CD4-positive, alpha-beta T cell (primary cell): ENCODE measurements at regions not wholly inside any gene's neighbourhood (a gene's known extent, or its start where the extent isn't known, plus 50 kb on each side); places are given as distances from the start of the nearest gene placed in this dataset.
A peak's percentile ranks its signal among the peaks of the same experiment; 100 is the strongest.

ENCODE experiments used
- ATAC-seq: fragments of 200-7000 bp; cut with Tn5 transposase; one replicate; pipeline ENCODE4 v1.10.0; 2022; ENCODE audit warnings: mild to moderate bottlenecking; ENCODE audit not compliant: poor library complexity
- CTCF ChIA-PET: fragments of 350-600 bp; sonication (Branson Sonifier 250); formaldehyde crosslinking; loops from one replicate; lab custom pipeline; 2021; ENCODE audit warnings: antibody characterized with exemption, inconsistent platforms; lab: Charles Lee
- POLR2A ChIA-PET: fragments of 350-600 bp; sonication (Branson Sonifier 250); formaldehyde crosslinking; loops from one replicate; lab custom pipeline; 2021; ENCODE audit warnings: antibody characterized with exemption, inconsistent platforms; lab: Charles Lee
- DNase-seq, 14 experiments: peaks; one replicate each; pipeline ENCODE4 v3.0.0-alpha.2; 2013 to 2020; ENCODE audit warnings: mixed read lengths in 2 of 14
- H3K27ac ChIP-seq, 2 donors: one replicate each; pipeline versions ENCODE4 v1.5.1 to v1.7.0; 2013; ENCODE audit warnings: low read length in 2 of 2, low read depth in 1 of 2, mild to moderate bottlenecking in 1 of 2
- H3K27me3 ChIP-seq, 2 experiments: 1 replicate in 1 of 2; 2 replicates in 1 of 2; pipeline versions ENCODE4 v1.6.1 to v1.7.0; 2013; ENCODE audit warnings: low read length in 2 of 2, control low read depth in 1 of 2, mild to moderate bottlenecking in 1 of 2, moderate library complexity in 1 of 2; ENCODE audit not compliant: insufficient read depth in 2 of 2, control insufficient read depth in 1 of 2
- H3K36me3 ChIP-seq: one replicate; pipeline ENCODE4 v1.6.1; 2013; ENCODE audit warnings: low read length, control low read depth; ENCODE audit not compliant: insufficient read depth
- H3K4me1 ChIP-seq: one replicate; pipeline ENCODE4 v1.6.1; 2013; ENCODE audit warnings: low read length, control low read depth; ENCODE audit not compliant: insufficient read depth
- H3K4me3 ChIP-seq: one replicate; pipeline ENCODE4 v1.5.1; 2013; ENCODE audit warnings: mild to moderate bottlenecking, low read length, moderate library complexity
- H3K9me3 ChIP-seq, 2 experiments: 1 replicate in 1 of 2; 2 replicates in 1 of 2; pipeline versions ENCODE4 v1.6.1 to v1.7.0; 2013; ENCODE audit warnings: low read length in 2 of 2, mild to moderate bottlenecking in 2 of 2, control low read depth in 1 of 2, moderate library complexity in 1 of 2; ENCODE audit not compliant: control insufficient read depth in 1 of 2, insufficient read depth in 1 of 2
- H3K27ac Mint-ChIP-seq: one replicate; pipeline ENCODE4 v1.8.0; 2020; ENCODE audit warnings: mixed read lengths
- H3K27me3 Mint-ChIP-seq: one replicate; pipeline ENCODE4 v1.8.0; 2021; ENCODE audit warnings: mixed read lengths
- H3K36me3 Mint-ChIP-seq: one replicate; pipeline ENCODE4 v1.8.0; 2021; ENCODE audit warnings: low read depth, mixed read lengths
- H3K4me1 Mint-ChIP-seq: one replicate; pipeline ENCODE4 v1.8.0; 2021; ENCODE audit warnings: low read depth, mixed read lengths
- H3K4me3 Mint-ChIP-seq: one replicate; pipeline ENCODE4 v1.8.0; 2020; ENCODE audit warnings: mild to moderate bottlenecking, mixed read lengths
- H3K9me3 Mint-ChIP-seq: one replicate; pipeline ENCODE4 v1.8.0; 2020; ENCODE audit warnings: mixed read lengths
- intact Hi-C, 2 experiments: fragments of 100-400 bp; cut with DNase I in 1 of 2; cut with micrococcal nuclease in 1 of 2; formaldehyde crosslinking; loops; one replicate each; pipeline versions ENCODE4 v1.15.1 to v1.9.0; 2023 to 2025; cut with DNase I, micrococcal nuclease
- TF ChIP-seq, protein P1 (sequence below): fragments of 200-600 bp; IDR thresholded peaks from one replicate; pipeline ENCODE4 v1.8.0; 2022; ENCODE audit warnings: antibody characterized with exemption, mild to moderate bottlenecking

- H3K9me3 Mint-ChIP-seq: no peaks in the 10 kb centered on the region
- Histone ChIP-seq H3K4me3 (peak overlapping the region; percentile 83), H3K36me3 (no peaks in the 10 kb centered on the region), H3K27ac (peak overlapping the region; percentile 92 to 97), H3K27me3 (peaks cover 0 to 6% of the 10 kb centered on the region in 2 experiments), H3K4me1 (peaks cover 32% of the 10 kb centered on the region), H3K9me3 (no peaks in the 10 kb centered on the region)
- H3K4me3 Mint-ChIP-seq: no peak overlapping the region
- intact Hi-C loops: loop anchor here (1.0 to 10.0 kb wide), 5 partner anchors 13 to 1712 kb away; a partner anchor contains a TSS
- H3K4me1 Mint-ChIP-seq: peaks cover 6% of the 10 kb centered on the region
- POLR2A ChIA-PET: interaction anchor here (0.6 to 11.5 kb wide), 67 partner anchors 8 to 1875 kb away, joined by 3 to 1427 read pairs (median 11); partner anchors contain the start of genes HFE, TRIM27, TRIM38 and ZNF184
- no peaks in the 10 kb centered on the region for H3K36me3 Mint-ChIP-seq
- H3K27me3 Mint-ChIP-seq: peaks cover 12% of the 10 kb centered on the region
- no peak overlapping the region for H3K27ac Mint-ChIP-seq
- TF ChIP-seq, protein P1, sequence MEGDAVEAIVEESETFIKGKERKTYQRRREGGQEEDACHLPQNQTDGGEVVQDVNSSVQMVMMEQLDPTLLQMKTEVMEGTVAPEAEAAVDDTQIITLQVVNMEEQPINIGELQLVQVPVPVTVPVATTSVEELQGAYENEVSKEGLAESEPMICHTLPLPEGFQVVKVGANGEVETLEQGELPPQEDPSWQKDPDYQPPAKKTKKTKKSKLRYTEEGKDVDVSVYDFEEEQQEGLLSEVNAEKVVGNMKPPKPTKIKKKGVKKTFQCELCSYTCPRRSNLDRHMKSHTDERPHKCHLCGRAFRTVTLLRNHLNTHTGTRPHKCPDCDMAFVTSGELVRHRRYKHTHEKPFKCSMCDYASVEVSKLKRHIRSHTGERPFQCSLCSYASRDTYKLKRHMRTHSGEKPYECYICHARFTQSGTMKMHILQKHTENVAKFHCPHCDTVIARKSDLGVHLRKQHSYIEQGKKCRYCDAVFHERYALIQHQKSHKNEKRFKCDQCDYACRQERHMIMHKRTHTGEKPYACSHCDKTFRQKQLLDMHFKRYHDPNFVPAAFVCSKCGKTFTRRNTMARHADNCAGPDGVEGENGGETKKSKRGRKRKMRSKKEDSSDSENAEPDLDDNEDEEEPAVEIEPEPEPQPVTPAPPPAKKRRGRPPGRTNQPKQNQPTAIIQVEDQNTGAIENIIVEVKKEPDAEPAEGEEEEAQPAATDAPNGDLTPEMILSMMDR: no peak
- ATAC-seq (peak; percentile 54), DNase-seq (peak in 13 of 14 experiments; percentile 26 to 90 (median 50))
- CTCF ChIA-PET: interaction anchor here (0.7 to 5.2 kb wide), 16 partner anchors 14 to 1845 kb away, joined by 3 to 34 read pairs (median 6); a partner anchor contains a TSS
These were observed 75.2 kb downstream of the OR2B2 start for GRCh38 chr6:27836783-27837624.

DNA sequence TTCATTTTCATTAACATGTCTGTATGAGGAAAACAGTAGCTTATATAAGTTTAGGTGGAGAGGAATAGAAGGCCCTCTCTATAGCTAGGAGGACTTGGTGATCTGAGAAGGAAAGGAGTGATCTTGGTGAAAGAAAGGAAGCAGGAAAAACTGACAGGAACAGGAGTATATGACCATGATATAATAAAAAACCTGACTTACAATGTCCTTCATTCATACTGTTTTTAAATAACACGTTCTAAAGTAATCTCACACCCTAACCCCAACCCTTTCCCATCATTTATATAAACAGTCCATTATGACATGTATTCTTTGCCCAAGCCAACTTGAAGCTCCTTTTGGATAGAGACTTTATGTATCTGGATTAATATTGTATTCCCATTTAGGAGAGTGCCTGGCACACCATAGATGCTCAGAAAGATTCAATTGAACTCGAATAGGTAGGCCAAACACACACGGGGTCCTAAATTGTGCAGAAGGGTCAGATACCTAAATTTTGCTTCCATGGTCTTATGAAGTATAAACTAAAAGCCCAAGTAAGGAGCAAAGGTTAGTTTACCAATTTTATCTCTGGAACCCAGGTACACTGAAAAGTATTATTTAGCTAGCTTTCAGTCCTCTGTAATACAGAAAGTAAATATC is 75.9 kb downstream of the OR2B2 start:
- Histone ChIP-seq H3K4me1 (peaks cover 32% of the 10 kb centered on the region), H3K4me3 (peak overlapping the region; percentile 83), H3K36me3 (no peaks in the 10 kb centered on the region), H3K9me3 (no peaks in the 10 kb centered on the region), H3K27me3 (peaks cover 0 to 6% of the 10 kb centered on the region in 2 experiments), H3K27ac (peak overlapping the region; percentile 92 to 97)
- peaks cover 11% of the 10 kb centered on the region for H3K4me1 Mint-ChIP-seq
- ChIA-PET POLR2A (interaction anchor here (0.6 to 11.5 kb wide), 38 partner anchors 15 to 1815 kb away, joined by 3 to 1427 read pairs (median 30); partner anchors contain the start of genes TRIM27 and ZNF184), CTCF (interaction anchor here (1.1 to 5.2 kb wide), 9 partner anchors 13 to 1844 kb away, joined by 3 to 34 read pairs (median 13); a partner anchor contains a TSS)
- H3K27me3 Mint-ChIP-seq: peaks cover 7% of the 10 kb centered on the region
- ATAC-seq (no peak), DNase-seq (no peak)
- TF ChIP-seq, protein P1: no peak
- H3K36me3 Mint-ChIP-seq: peaks cover 4% of the 10 kb centered on the region
- intact Hi-C loops: loop anchor here (2.0 to 10.0 kb wide), 4 partner anchors 25 to 1711 kb away; a partner anchor contains a TSS
- no peaks in the 10 kb centered on the region for H3K9me3 Mint-ChIP-seq
- H3K4me3 Mint-ChIP-seq: no peak overlapping the region
- no peak overlapping the region for H3K27ac Mint-ChIP-seq

GRCh38 chr6:27834879-27835549 is 77.2 kb downstream of the OR2B2 start:
- Histone ChIP-seq H3K36me3 (no peaks in the 10 kb centered on the region), H3K4me3 (no peak overlapping the region), H3K9me3 (no peaks in the 10 kb centered on the region), H3K27me3 (peaks cover 0 to 6% of the 10 kb centered on the region in 2 experiments), H3K27ac (peak overlapping the region in 1 of 2 donors; percentile 92), H3K4me1 (peaks cover 38% of the 10 kb centered on the region)
- peak overlapping the region; percentile 53 for H3K27ac Mint-ChIP-seq
- TF ChIP-seq, protein P1: no peak
- H3K4me3 Mint-ChIP-seq: no peak overlapping the region
- H3K27me3 Mint-ChIP-seq: peaks cover 7% of the 10 kb centered on the region
- H3K36me3 Mint-ChIP-seq: peaks cover 12% of the 10 kb centered on the region
- ATAC-seq (no peak), DNase-seq (no peak)
- intact Hi-C loops: loop anchor here (5.0 to 10.0 kb wide), 3 partner anchors 57 to 1710 kb away; a partner anchor contains a TSS
- no peaks in the 10 kb centered on the region for H3K9me3 Mint-ChIP-seq
- CTCF ChIA-PET: interaction anchor here (0.9 to 5.2 kb wide), 5 partner anchors 11 to 60 kb away, joined by 3 to 34 read pairs (median 17); a partner anchor contains a TSS
- peaks cover 22% of the 10 kb centered on the region for H3K4me1 Mint-ChIP-seq
- POLR2A ChIA-PET: interaction anchor here (0.6 to 11.5 kb wide), 14 partner anchors 14 to 1813 kb away, joined by 3 to 1427 read pairs (median 109); a partner anchor contains a TSS
